A673 (cell line): ENCODE measurements at regions not wholly inside any gene's neighbourhood (a gene's known extent, or its start where the extent isn't known, plus 50 kb on each side); places are given as distances from the start of the nearest gene placed in this dataset.

Experiments used
- CTCF ChIP-seq: fragments of 300-800, 200-600 bp; sonication (generic); conservative IDR thresholded peaks from 2 replicates; pipeline ENCODE4 v1.5.1; 2017; ENCODE audit warnings: low read depth, mild to moderate bottlenecking, antibody characterized with exemption, low read length, moderate library complexity, mixed read lengths
- EZH2 ChIP-seq: fragments of 200-600 bp; sonication (generic); IDR thresholded peaks from 2 replicates; pipeline ENCODE4 v1.6.1; 2017; ENCODE audit warnings: borderline replicate concordance, low read depth, mild to moderate bottlenecking, mixed read lengths, antibody characterized with exemption, low read length; ENCODE audit not compliant: poor library complexity, severe bottlenecking

- TF ChIP-seq CTCF (no peak), EZH2 (no peak)
Observed at GRCh38 chr4:26229974-26230373, 90.8 kb upstream of the RBPJ start.
